NCI-H1092 treated with DMSO at 0.1 percent for 48 hours (cell line): ENCODE measurements at regions not wholly inside any gene's neighbourhood (a gene's known extent, or its start where the extent isn't known, plus 50 kb on each side); places are given as distances from the start of the nearest gene placed in this dataset.
"Not testable (repeated sequence)": the region's sequence is repeated elsewhere in the genome, so short reads cannot be mapped to it uniquely, and the experiment has no call there.

Source experiments
- DNase-seq: peaks from one replicate; lab custom pipeline; 2025; lab: John Stamatoyannopoulos, UW

- not testable (repeated sequence) for DNase-seq
Measured at GRCh38 chr18:73101491-73101890, 233.7 kb upstream of the NETO1 start.

- DNase-seq: peak; percentile 65
Measured at GRCh38 chr18:73099759-73100158, 232.0 kb upstream of the NETO1 start.

- no peak for DNase-seq
Measured at GRCh38 chr18:73093687-73094250, 226.0 kb upstream of the NETO1 start.

GRCh38 chr18:73088445-73088844, 220.7 kb upstream of the NETO1 start:
- DNase-seq: no peak

GRCh38 chr18:73087282-73087977, 219.6 kb upstream of the NETO1 start:
- no peak for DNase-seq

- no peak for DNase-seq
Measured at GRCh38 chr18:73079920-73080319, 212.1 kb upstream of the NETO1 start.

- DNase-seq: no peak
Measured at GRCh38 chr18:73060666-73061288, 193.0 kb upstream of the NETO1 start.

- no peak for DNase-seq
Measured at GRCh38 chr18:73059280-73059679, 191.5 kb upstream of the NETO1 start.

- DNase-seq: no peak
Measured at GRCh38 chr18:73047688-73048087, 179.9 kb upstream of the NETO1 start.

GRCh38 chr18:73045037-73045436, 177.2 kb upstream of the NETO1 start:
- DNase-seq: no peak

- DNase-seq: peak; percentile 90
Measured at GRCh38 chr18:73043611-73044010, 175.8 kb upstream of the NETO1 start.

GRCh38 chr18:73043211-73043610, 175.4 kb upstream of the NETO1 start:
- DNase-seq: peak; percentile 99

GRCh38 chr18:73040247-73040646, 172.5 kb upstream of the NETO1 start:
- DNase-seq: no peak

GRCh38 chr18:73038336-73038735, 170.5 kb upstream of the NETO1 start:
- no peak for DNase-seq

- DNase-seq: peak; percentile 67
Measured at GRCh38 chr18:73023975-73024374, 156.2 kb upstream of the NETO1 start.

GRCh38 chr18:73009691-73010090, 141.9 kb upstream of the NETO1 start:
- DNase-seq: no peak

GRCh38 chr18:73007915-73008308, 140.1 kb upstream of the NETO1 start:
- no peak for DNase-seq

- DNase-seq: no peak
Measured at GRCh38 chr18:73007195-73007914, 139.6 kb upstream of the NETO1 start.

- no peak for DNase-seq
Measured at GRCh38 chr18:73006331-73006730, 138.5 kb upstream of the NETO1 start.

GRCh38 chr18:73004260-73004659, 136.5 kb upstream of the NETO1 start:
- no peak for DNase-seq

GRCh38 chr18:72999971-73000607, 132.3 kb upstream of the NETO1 start:
- no peak for DNase-seq

- DNase-seq: no peak
Measured at GRCh38 chr18:72995558-72995957, 127.8 kb upstream of the NETO1 start.
